Hematopoietic multipotent progenitor cell (in vitro differentiated cells): ENCODE measurements at regions not wholly inside any gene's neighbourhood (a gene's known extent, or its start where the extent isn't known, plus 50 kb on each side); places are given as distances from the start of the nearest gene placed in this dataset. TPM values are rescaled to one million over a fixed set of nuclear protein-coding genes. Genes with fewer than 3 reads are reported as not detected.

ENCODE experiments used
- DNase-seq, 3 donors: peaks; one replicate each; pipeline ENCODE4 v3.0.0-alpha.2; 2011 to 2015; ENCODE audit warnings: low read depth in 2 of 3, low spot score in 2 of 3
- small RNA-seq: library from RNA; depleted of rRNA; stranded (forward); fragments of <200 nt; gene quantifications from one replicate; pipeline ENCODE3, GENCODE V24; 2012

DNA sequence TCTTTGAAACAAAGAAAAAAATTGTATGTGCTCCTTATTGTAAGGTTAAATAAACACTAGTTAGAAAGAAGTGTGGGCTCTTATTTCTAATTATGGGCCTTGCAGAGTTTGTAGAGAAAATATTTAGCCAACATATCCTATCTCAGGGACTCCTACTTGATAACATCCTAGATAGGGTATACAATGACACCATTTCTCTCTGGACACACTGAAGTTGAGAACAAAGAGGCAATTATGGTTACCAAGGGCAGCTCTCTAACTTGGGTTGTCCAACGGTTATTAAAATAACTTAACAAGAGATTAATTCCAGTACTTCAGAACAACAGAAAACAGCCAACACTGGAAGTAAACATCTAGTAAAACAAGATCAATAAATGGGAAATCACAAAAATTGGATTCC lies 69.0 kb upstream of the ZC3H11B start:
- no peak for DNase-seq

DNA sequence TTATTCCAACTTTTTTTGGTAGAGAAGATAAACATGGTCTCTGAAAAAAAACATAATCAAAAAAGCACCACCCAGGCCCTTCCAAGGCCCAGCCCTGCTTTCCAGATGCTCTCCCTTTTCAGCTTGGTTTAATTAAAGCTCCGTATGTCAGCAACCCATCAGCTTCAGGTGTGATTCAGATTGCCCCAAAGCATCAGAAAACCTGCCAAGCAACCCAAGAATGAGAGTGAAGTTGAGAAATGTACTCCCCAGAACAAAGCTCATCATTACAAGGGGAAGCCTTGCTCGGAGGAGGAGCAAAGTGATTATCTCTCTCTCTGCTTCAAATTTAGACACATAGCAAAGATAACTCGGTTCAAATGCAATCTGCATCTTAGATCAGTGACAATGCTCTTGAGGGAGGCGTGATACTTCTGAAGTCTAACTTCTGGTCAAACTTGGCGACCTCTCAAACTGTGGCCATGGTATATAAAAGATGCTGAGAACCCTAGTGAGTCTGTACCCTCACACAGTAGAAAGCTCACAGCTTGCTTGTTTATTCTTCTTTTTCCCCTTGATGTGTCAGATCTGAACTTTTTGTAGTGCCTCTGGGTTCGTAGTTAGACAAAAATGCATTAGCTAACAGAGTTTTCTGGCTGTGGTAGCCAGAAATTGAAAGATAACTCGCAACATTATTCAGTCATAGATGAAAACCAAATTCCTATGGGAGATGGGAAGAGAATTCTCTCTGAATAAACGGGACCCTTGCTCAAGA lies 63.3 kb upstream of the ZC3H11B start:
- DNase-seq: no peak

DNA sequence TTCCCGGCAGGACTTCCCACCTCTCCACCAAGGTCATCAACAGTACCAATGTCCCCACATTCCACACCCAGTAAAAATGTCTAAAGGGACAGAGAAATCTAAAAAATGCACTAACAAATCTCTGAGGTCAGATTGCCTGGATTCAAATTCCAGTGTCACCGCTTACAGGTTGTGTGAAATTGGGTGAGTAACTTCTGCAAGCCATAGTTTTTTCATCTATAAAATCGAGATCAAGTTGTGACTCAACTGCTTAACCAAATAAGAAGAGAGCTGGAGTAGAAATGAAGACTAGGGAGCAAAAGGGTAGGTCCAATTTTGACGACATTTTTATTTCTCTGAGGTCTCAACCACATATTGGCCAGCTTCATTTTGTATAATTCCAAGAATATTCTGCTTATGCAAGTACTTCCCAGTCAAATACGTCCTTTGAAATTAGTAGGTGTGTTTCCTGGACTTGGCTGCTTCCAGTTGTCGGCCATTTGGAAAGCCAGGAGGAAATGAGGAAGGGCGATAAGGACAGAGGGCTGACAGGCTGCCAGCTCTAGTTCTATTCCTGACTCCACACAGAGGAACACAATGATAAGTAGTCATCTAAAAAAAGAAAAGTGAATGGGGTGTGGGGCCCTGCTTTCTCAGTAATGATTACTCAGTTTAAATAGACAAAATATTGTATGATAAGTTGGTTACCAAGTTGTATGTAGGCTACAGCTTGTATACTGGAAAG lies 57.7 kb upstream of the ZC3H11B start:
- no peak for DNase-seq

DNA sequence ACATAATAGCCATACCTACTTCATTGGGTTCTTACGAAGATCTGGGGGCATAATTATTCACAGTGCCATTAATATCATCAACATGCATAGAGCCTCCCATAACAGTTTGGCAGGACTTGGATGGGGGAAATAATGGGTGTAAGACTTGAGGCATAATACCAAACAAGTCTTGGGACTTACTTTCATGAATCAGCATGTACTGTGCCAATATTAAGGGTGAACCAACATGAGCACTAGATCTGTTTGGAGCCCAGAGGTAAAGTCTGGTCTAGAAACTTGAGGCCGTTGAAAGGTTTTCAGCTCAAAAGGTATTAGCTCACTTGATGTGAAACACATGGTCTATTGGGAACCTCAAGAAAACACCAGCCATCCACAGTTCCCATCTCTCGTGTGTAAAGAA lies 56.7 kb upstream of the ZC3H11B start:
- DNase-seq: no peak

DNA sequence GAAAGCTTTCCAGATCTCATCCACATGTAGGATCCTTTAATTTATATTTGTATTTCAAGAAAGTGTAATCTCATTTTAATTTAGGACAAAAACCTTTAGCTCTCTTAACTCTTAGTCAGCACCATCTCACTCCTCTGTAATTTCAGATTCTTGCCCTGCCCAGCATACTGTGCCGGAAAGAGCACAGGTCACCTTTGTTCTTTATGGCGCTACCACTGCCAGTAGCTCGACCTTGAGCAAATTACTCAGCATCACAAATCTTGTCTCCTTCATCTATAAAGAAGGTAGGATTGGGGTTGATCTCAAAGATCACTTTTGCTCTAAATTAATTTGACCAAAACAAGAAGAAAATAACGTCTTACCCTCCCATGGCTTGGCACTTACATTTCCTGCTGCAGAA lies 56.1 kb upstream of the ZC3H11B start:
- no peak for DNase-seq

DNA sequence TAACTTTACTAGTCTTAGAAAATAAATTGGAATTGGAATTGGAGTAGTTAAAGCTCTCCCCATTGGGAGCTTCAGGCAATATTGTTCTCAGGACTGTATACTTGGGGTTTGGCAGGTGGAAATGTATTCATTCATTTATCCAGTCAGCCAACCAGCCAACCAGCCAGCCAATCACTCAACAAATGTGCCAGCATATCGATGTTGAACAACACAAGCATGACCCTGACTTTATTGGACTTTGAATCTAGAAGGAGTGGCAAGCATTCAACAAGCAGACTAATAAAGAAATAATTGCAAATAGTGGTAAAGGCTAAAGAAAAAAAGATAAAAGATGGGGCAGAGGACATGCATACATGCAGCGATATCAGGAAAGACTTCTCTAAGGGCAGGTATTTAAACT lies 55.5 kb upstream of the ZC3H11B start:
- no peak for DNase-seq

DNA sequence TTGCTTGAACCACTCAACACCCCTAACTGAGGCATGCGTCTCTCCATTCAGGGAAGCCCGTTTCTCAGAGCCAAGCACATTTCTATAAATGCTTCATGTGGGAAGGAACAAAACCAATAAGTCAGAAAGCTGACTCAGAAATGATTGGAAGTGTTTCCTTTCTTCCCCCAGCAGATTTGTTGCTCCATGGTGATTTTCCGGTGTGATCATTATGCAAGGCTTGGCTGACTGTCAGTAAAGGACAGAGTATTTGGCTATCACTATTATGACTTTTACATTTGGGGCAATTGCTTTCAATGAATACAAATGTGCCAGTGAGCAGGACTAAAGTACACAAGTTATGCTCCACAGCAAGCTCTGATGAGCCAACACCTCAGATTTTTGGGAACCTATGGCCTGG lies 53.3 kb upstream of the ZC3H11B start:
- no peak for DNase-seq

DNA sequence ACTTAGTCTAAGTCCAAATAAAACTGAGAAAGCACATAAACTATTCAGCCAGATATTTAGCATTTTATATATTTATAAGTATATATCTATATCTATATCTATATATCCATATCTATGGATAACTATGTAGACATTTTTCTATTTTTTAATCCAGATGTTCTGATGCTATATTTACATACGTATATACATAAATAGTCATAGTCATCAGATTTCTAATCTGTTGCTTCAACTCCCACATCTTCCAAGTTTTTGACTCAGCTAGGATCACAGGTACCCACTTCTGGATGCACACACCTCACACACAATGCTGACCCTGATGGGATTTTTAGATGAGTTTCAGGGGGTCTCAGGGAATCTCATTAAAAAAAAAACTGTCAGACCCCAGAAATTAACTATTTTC lies 52.2 kb upstream of the ZC3H11B start:
- no peak for DNase-seq

DNA sequence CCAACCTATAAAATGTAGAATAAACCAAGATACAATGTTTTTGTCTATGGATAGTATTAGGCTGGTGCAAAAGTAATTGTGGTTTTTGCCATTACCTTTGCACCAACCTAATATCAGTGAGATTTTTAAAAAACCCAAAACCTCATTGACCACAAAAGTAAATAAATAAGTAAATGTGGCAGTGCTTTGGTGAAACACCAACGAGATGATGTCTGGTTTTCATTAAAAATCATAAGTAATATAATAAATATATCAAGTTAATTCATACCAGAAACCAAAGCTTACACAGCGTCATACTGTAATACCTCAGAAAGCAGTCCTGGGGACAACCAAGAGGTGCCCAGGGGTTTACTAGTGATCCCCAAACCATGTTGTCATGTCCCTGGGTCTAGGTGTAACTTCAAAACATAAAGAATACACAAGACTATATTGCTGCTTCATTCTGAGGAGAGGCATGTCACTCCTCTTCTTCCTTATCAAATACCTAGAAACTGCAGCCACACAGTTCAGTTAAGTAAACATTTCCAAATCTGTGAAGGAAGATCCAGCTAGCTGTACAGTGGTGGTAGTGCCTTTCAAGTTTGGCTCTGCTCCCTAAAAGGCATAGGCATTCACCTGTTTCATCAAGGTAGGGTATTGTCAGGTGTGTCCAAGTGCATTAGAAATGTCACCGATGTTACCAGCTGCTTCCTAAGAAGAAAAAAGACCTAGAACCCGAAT lies 51.6 kb upstream of the ZC3H11B start:
- DNase-seq: no peak

Small RNAs in the stretch of these regions (small RNA-seq; reads per million reads assigned to genes)
- gene RNA5SP76: not detected
